ENCODE measurements at regions not wholly inside any gene's neighbourhood (a gene's known extent, or its start where the extent isn't known, plus 50 kb on each side); places are given as distances from the start of the nearest gene placed in this dataset.

DNA sequence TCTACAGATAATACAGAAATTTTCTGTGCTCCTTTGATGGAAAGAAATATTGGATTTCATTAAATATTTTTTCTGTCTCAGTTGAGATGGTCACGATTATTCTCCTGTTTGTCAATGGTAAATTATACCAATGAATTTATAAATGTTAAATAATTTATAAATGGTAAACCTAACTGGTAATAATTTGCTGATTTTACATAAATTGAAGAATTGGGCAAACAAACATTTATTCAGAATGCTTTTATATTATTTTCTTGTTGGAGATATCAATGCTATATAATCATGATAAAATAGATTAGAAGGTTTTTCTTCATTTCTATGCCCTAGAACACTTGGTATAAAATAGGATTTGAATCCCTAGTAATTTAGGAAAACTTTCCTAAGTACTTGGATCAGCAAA lies 597.6 kb upstream of the IGFBP3 start:
- 96% methylated on average over 1 of the region's 1 CpG for WGBS

DNA sequence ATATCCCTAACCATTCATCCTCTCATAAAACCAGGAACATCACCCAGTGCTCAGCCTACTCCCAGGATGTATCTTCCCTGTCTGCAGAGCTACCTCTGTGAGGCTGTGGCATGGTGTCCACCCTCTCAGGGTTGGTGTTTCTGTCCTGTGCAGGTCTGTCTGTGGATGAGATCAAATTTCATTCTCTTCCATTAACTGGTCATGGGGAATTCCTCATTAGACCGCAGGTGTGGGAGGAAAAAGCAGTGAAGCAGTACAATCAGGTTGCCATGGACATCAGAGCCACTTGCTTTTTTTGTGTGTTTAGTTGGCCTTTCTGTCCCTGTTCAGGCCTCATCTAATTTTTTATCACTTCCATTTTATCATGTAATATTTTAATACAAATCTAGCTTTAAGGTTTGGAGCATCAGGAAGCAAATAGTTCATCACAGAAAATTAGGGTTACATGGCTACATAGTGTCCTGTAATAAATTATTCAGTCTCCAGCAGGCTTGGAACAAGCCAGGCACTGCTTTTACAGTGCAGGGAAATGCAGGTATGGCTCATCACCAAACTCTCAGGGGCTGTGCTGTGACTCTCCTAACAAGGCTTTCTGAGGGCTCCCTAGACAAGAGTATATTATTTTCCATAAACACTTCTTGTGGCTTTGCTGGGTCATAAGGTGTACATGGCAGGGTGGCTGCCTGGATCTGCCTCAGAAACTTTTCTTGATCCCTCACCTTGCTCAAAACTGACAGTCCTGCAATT lies 594.9 kb upstream of the IGFBP3 start:
- DNase-seq (ENCODE audit: low spot score), result no peak
- no peak overlapping the region for H3K27ac ChIP-seq
- intact Hi-C loops (cut with DNase I), result no loop called here

More for the DNA sequence above, 597.6 kb upstream of the IGFBP3 start:
- DNase-seq (ENCODE audit: low spot score), result no peak
- Histone ChIP-seq H3K27ac (no peak overlapping the region), H3K27me3 (replicated peaks; ENCODE audit: insufficient read depth) (no peaks in the 10 kb centered on the region), H3K4me1 (replicated peaks) (no peaks in the 10 kb centered on the region), H3K4me3 (no peak overlapping the region), H3K36me3 (no peaks in the 10 kb centered on the region), H3K9me3 (no peaks in the 10 kb centered on the region)
- TF ChIP-seq POLR2A (IDR thresholded peaks at IDR 0.05), result no peak
- TF ChIP-seq, protein P1, sequence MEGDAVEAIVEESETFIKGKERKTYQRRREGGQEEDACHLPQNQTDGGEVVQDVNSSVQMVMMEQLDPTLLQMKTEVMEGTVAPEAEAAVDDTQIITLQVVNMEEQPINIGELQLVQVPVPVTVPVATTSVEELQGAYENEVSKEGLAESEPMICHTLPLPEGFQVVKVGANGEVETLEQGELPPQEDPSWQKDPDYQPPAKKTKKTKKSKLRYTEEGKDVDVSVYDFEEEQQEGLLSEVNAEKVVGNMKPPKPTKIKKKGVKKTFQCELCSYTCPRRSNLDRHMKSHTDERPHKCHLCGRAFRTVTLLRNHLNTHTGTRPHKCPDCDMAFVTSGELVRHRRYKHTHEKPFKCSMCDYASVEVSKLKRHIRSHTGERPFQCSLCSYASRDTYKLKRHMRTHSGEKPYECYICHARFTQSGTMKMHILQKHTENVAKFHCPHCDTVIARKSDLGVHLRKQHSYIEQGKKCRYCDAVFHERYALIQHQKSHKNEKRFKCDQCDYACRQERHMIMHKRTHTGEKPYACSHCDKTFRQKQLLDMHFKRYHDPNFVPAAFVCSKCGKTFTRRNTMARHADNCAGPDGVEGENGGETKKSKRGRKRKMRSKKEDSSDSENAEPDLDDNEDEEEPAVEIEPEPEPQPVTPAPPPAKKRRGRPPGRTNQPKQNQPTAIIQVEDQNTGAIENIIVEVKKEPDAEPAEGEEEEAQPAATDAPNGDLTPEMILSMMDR (IDR thresholded peaks at IDR 0.05), result no peak
- no peak for TF ChIP-seq POLR2AphosphoS5 (IDR thresholded peaks at IDR 0.05)
- intact Hi-C loops (cut with DNase I), result no loop called here

DNA sequence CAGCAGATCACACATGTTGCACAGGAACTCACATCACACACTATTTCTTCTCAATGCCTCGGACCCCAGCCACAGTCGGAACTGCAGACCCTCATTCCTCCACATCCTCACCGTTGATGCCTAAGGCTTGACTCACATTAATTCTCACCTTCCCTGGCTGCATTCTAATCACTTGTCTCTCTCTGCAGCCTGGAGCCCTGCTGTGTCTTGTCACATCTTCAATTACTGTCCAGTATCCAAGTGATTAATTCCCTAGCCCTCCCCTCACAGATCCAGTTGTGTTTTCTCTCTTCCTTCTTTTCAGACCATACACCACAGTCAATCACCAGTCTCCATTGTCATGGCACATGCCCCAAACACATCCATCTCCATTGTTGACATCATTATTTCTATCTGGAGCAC lies 592.4 kb upstream of the IGFBP3 start:
- Histone ChIP-seq H3K9me3 (no peaks in the 10 kb centered on the region), H3K36me3 (no peaks in the 10 kb centered on the region), H3K4me3 (no peak overlapping the region), H3K27ac (no peak overlapping the region), H3K4me1 (replicated peaks) (no peaks in the 10 kb centered on the region), H3K27me3 (replicated peaks; ENCODE audit: insufficient read depth) (no peaks in the 10 kb centered on the region)
- no peak for DNase-seq (ENCODE audit: low spot score)
- TF ChIP-seq POLR2A (IDR thresholded peaks at IDR 0.05) (no peak), POLR2AphosphoS5 (IDR thresholded peaks at IDR 0.05) (no peak)
- TF ChIP-seq, protein P1 (IDR thresholded peaks at IDR 0.05), result no peak
- WGBS, result 54% methylated on average over 3 of the region's 3 CpGs
- intact Hi-C loops (cut with DNase I), result no loop called here

More for the DNA sequence above, 594.9 kb upstream of the IGFBP3 start:
- no peaks in the 10 kb centered on the region for H3K4me1 ChIP-seq (replicated peaks)
- WGBS, result 36% methylated on average over 1 of the region's 1 CpG
- H3K36me3 ChIP-seq, result no peaks in the 10 kb centered on the region
- H3K4me3 ChIP-seq, result no peak overlapping the region
- TF ChIP-seq POLR2A (IDR thresholded peaks at IDR 0.05) (no peak), POLR2AphosphoS5 (IDR thresholded peaks at IDR 0.05) (no peak)
- TF ChIP-seq, protein P1 (IDR thresholded peaks at IDR 0.05), result no peak
- H3K9me3 ChIP-seq, result no peaks in the 10 kb centered on the region
- no peaks in the 10 kb centered on the region for H3K27me3 ChIP-seq (replicated peaks; ENCODE audit: insufficient read depth)

DNA sequence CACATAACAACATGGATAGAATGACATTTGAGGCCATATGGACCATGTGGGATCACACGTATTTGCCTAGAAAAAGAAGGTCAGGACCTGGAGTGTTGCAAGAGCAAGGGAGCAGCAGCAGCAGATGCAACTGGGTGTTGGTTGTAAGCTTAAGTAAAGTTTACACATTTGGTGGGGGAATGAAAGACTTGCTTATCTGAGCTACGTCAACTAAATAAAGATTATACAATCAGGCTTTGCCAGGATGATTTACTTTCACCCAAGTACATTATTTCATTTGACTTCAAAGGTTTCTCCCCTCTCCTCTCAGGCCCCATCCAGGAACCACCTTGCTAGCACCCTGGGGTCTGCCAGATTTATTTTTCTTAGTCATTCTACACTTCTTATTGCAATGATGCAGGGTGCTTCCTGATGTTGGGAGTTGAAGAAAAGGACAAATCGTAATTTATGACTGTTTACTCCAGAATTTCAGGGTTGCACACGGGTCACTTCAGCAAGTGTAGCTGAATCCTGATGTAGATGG lies 591.9 kb upstream of the IGFBP3 start:
- 35% methylated on average over 4 of the region's 4 CpGs for WGBS
- no peak overlapping the region for H3K27ac ChIP-seq

More for the DNA sequence above, 591.9 kb upstream of the IGFBP3 start:
- DNase-seq (ENCODE audit: low spot score), result no peak
- Histone ChIP-seq H3K4me1 (replicated peaks) (no peaks in the 10 kb centered on the region), H3K4me3 (no peak overlapping the region), H3K27me3 (replicated peaks; ENCODE audit: insufficient read depth) (no peaks in the 10 kb centered on the region), H3K36me3 (no peaks in the 10 kb centered on the region), H3K9me3 (no peaks in the 10 kb centered on the region)
- intact Hi-C loops (cut with DNase I), result no loop called here
- TF ChIP-seq, protein P1 (IDR thresholded peaks at IDR 0.05), result no peak
- TF ChIP-seq POLR2A (IDR thresholded peaks at IDR 0.05) (no peak), POLR2AphosphoS5 (IDR thresholded peaks at IDR 0.05) (no peak)
